ENCODE measurements at regions not wholly inside any gene's neighbourhood (a gene's known extent, or its start where the extent isn't known, plus 50 kb on each side); places are given as distances from the start of the nearest gene placed in this dataset.

DNA sequence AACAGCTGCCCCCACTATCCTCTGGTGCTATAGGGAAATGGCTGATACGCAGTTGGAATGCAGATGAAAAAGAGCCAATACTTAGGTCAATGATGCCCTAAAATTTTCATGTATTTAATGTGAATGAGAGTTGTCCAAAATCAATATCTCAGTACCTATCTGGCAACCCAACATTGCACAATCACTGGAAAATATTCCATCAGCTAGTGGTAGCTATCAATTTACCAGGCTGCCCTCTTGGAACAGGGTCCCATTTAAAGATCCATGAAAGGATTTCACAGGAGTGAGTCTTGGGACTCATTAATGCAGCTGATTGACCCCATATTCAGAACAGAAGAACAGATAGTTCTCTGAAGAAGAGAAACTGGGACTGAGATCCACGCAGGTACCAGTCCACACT, 638.9 kb downstream of the SMARCA1 start:
- Mint-ChIP-seq H3K9me3 (ENCODE audit: insufficient read depth) (no peaks in the 10 kb centered on the region), H3K27me3 (no peaks in the 10 kb centered on the region), H3K27ac (no peak overlapping the region), H3K4me3 (no peak overlapping the region), H3K4me1 (no peaks in the 10 kb centered on the region)
- H3K79me2 ChIP-seq (ENCODE audit: control insufficient read depth, insufficient read depth, low read length), result no peaks in the 10 kb centered on the region
- no peak overlapping the region for H3K4me3 ChIP-seq (ENCODE audit: control extremely low read depth in 1 of 5, extremely low read depth in 1 of 5, insufficient read depth in 1 of 5, low read depth in 2 of 5, low read length in 4 of 5)
- no peaks in the 10 kb centered on the region for H3K4me1 ChIP-seq (ENCODE audit: control insufficient read depth in 2 of 2, insufficient read depth in 2 of 2, low read length in 2 of 2)
- no peak for DNase-seq
- no peaks in the 10 kb centered on the region for H3K27me3 ChIP-seq (replicated peaks in 1 of 4; ENCODE audit: control extremely low read depth in 1 of 4, control insufficient read depth in 3 of 4, insufficient read depth in 4 of 4, low read length in 3 of 4)
- ChIA-PET CTCF (no interaction called here), POLR2A (no interaction called here)
- no CpG with 5 or more reads among the region's 2 CpGs for WGBS (ENCODE audit: insufficient coverage)
- no peak overlapping the region for H2AFZ ChIP-seq (ENCODE audit: insufficient read depth, low read depth, low read length, poor library complexity, severe bottlenecking)
- TF ChIP-seq, protein P1, sequence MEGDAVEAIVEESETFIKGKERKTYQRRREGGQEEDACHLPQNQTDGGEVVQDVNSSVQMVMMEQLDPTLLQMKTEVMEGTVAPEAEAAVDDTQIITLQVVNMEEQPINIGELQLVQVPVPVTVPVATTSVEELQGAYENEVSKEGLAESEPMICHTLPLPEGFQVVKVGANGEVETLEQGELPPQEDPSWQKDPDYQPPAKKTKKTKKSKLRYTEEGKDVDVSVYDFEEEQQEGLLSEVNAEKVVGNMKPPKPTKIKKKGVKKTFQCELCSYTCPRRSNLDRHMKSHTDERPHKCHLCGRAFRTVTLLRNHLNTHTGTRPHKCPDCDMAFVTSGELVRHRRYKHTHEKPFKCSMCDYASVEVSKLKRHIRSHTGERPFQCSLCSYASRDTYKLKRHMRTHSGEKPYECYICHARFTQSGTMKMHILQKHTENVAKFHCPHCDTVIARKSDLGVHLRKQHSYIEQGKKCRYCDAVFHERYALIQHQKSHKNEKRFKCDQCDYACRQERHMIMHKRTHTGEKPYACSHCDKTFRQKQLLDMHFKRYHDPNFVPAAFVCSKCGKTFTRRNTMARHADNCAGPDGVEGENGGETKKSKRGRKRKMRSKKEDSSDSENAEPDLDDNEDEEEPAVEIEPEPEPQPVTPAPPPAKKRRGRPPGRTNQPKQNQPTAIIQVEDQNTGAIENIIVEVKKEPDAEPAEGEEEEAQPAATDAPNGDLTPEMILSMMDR (IDR thresholded peaks at IDR 0.05), result no peak
- TF ChIP-seq EZH2 (IDR thresholded peaks at IDR 0.05; ENCODE audit: borderline replicate concordance, insufficient read depth, low read depth, low read length, poor library complexity, severe bottlenecking), result no peak
- H3K36me3 ChIP-seq (replicated peaks in 1 of 2; ENCODE audit: control extremely low read depth in 1 of 2, control insufficient read depth in 1 of 2, extremely low read depth in 1 of 2, insufficient read depth in 2 of 2, low read length in 1 of 2), result no peaks in the 10 kb centered on the region
- H3K4me2 ChIP-seq (replicated peaks; ENCODE audit: low read depth, low read length, poor library complexity, severe bottlenecking), result no peak overlapping the region
- H4K20me1 ChIP-seq (ENCODE audit: control insufficient read depth, insufficient read depth, low read length, poor library complexity, severe bottlenecking), result no peaks in the 10 kb centered on the region
- H3K9me3 ChIP-seq (ENCODE audit: control extremely low read depth in 1 of 3, control insufficient read depth in 2 of 3, insufficient read depth in 1 of 3, low read length in 2 of 3), result no peaks in the 10 kb centered on the region
- H3K9ac ChIP-seq (ENCODE audit: low read length), result no peak overlapping the region
- intact Hi-C loops (cut with micrococcal nuclease), result no loop called here
- no peak for ATAC-seq (ENCODE audit: low read depth)
- no peak overlapping the region for H3K27ac ChIP-seq (ENCODE audit: low read length in 2 of 2)

DNA sequence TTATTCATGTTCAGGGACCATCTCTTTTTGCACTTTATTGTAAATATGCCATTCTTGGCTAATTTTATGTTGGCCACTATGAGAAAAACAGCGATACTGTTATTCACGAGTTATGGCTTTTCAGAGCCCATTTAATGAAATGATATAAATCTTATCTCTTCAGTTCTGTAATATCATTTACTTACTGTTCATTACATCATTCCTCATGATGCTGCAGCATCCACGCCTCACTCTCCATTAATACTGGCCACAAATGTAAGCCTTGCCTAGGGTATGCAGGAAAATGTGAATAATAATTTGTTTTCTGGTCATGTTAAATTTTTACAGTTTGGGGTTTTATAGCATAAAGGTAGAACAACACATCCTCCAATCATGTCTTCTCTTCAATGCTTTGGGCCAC, 639.6 kb downstream of the SMARCA1 start:
- no peaks in the 10 kb centered on the region for H3K4me1 Mint-ChIP-seq
- ATAC-seq (ENCODE audit: low read depth) (no peak), DNase-seq (no peak)
- Histone ChIP-seq H3K79me2 (ENCODE audit: control insufficient read depth, insufficient read depth, low read length) (no peaks in the 10 kb centered on the region), H3K4me3 (ENCODE audit: control extremely low read depth in 1 of 5, extremely low read depth in 1 of 5, insufficient read depth in 1 of 5, low read depth in 2 of 5, low read length in 4 of 5) (no peak overlapping the region), H4K20me1 (ENCODE audit: control insufficient read depth, insufficient read depth, low read length, poor library complexity, severe bottlenecking) (no peaks in the 10 kb centered on the region), H2AFZ (ENCODE audit: insufficient read depth, low read depth, low read length, poor library complexity, severe bottlenecking) (no peak overlapping the region), H3K27me3 (replicated peaks in 1 of 4; ENCODE audit: control extremely low read depth in 1 of 4, control insufficient read depth in 3 of 4, insufficient read depth in 4 of 4, low read length in 3 of 4) (no peaks in the 10 kb centered on the region), H3K27ac (ENCODE audit: low read length in 2 of 2) (no peak overlapping the region), H3K9me3 (ENCODE audit: control extremely low read depth in 1 of 3, control insufficient read depth in 2 of 3, insufficient read depth in 1 of 3, low read length in 2 of 3) (no peaks in the 10 kb centered on the region), H3K36me3 (replicated peaks in 1 of 2; ENCODE audit: control extremely low read depth in 1 of 2, control insufficient read depth in 1 of 2, extremely low read depth in 1 of 2, insufficient read depth in 2 of 2, low read length in 1 of 2) (no peaks in the 10 kb centered on the region), H3K4me2 (replicated peaks; ENCODE audit: low read depth, low read length, poor library complexity, severe bottlenecking) (no peak overlapping the region), H3K4me1 (ENCODE audit: control insufficient read depth in 2 of 2, insufficient read depth in 2 of 2, low read length in 2 of 2) (no peaks in the 10 kb centered on the region), H3K9ac (ENCODE audit: low read length) (no peak overlapping the region)
- intact Hi-C loops (cut with micrococcal nuclease), result no loop called here
- no peaks in the 10 kb centered on the region for H3K9me3 Mint-ChIP-seq (ENCODE audit: insufficient read depth)
- ChIA-PET CTCF (no interaction called here), POLR2A (no interaction called here)
- H3K27ac Mint-ChIP-seq, result no peak overlapping the region
- H3K4me3 Mint-ChIP-seq, result no peak overlapping the region
- TF ChIP-seq, protein P1 (IDR thresholded peaks at IDR 0.05), result no peak
- no peak for TF ChIP-seq EZH2 (IDR thresholded peaks at IDR 0.05; ENCODE audit: borderline replicate concordance, insufficient read depth, low read depth, low read length, poor library complexity, severe bottlenecking)
- H3K27me3 Mint-ChIP-seq, result no peaks in the 10 kb centered on the region
- no CpG with 5 or more reads among the region's 3 CpGs for WGBS (ENCODE audit: insufficient coverage)
